BJ (cell line): ENCODE measurements at regions not wholly inside any gene's neighbourhood (a gene's known extent, or its start where the extent isn't known, plus 50 kb on each side); places are given as distances from the start of the nearest gene placed in this dataset.
"Not testable (repeated sequence)": the region's sequence is repeated elsewhere in the genome, so short reads cannot be mapped to it uniquely, and the experiment has no call there.

Source experiments
- CTCF ChIA-PET: fragments of 350-600 bp; formaldehyde crosslinking; extraction: SDS; loops from one replicate; lab custom pipeline; 2021; ENCODE audit warnings: antibody characterized with exemption, inconsistent platforms; lab: Yijun Ruan, JAX
- POLR2A ChIA-PET: fragments of 300-600 bp; sonication (Branson Sonifier 250); formaldehyde crosslinking; extraction: SDS; loops from one replicate; lab custom pipeline; 2021; ENCODE audit warnings: antibody characterized with exemption; lab: Charles Lee
- DNase-seq: peaks from one replicate; pipeline ENCODE4 v3.0.0-alpha.2; 2011; ENCODE audit warnings: low read depth
- H3K27me3 ChIP-seq: 2 replicates; pipeline ENCODE4 v1.6.0; 2011; ENCODE audit warnings: low read length; ENCODE audit not compliant: control insufficient read depth, insufficient read depth
- H3K36me3 ChIP-seq: 2 replicates; pipeline ENCODE4 v1.5.1; 2011; ENCODE audit warnings: low read length; ENCODE audit not compliant: control insufficient read depth, insufficient read depth
- H3K4me3 ChIP-seq: 2 replicates; pipeline ENCODE4 v1.5.1; 2011; ENCODE audit warnings: low read depth, mild to moderate bottlenecking, control low read depth, low read length
- TF ChIP-seq, protein P1 (sequence below): IDR thresholded peaks from 2 replicates; pipeline ENCODE4 v1.5.1; 2011; ENCODE audit warnings: low read depth, mild to moderate bottlenecking, control low read depth, inconsistent platforms, low read length, moderate library complexity; ENCODE audit not compliant: insufficient read depth

DNA sequence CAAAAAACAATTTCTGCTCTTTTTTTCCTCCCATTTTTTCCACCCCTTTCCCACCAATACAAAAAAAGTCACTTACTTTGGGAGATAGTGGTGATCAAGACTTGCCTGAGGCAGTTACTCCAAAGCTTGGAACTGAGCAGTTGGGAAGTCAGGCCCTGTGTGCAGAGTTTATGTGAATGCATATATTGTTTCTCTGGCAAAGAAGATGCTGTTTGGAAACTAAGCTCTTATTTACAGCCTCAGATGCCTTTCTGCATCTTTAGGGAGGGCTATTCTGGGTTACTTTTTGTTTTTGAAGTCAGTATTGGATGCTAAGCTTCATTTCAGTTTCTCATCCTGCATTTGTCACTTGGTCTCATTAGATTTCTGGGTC lies 136.3 kb downstream of the ZNF330 start:
- CTCF ChIA-PET = no interaction called here
- DNase-seq = no peak
- POLR2A ChIA-PET = no interaction called here
- TF ChIP-seq, protein P1, sequence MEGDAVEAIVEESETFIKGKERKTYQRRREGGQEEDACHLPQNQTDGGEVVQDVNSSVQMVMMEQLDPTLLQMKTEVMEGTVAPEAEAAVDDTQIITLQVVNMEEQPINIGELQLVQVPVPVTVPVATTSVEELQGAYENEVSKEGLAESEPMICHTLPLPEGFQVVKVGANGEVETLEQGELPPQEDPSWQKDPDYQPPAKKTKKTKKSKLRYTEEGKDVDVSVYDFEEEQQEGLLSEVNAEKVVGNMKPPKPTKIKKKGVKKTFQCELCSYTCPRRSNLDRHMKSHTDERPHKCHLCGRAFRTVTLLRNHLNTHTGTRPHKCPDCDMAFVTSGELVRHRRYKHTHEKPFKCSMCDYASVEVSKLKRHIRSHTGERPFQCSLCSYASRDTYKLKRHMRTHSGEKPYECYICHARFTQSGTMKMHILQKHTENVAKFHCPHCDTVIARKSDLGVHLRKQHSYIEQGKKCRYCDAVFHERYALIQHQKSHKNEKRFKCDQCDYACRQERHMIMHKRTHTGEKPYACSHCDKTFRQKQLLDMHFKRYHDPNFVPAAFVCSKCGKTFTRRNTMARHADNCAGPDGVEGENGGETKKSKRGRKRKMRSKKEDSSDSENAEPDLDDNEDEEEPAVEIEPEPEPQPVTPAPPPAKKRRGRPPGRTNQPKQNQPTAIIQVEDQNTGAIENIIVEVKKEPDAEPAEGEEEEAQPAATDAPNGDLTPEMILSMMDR = no peak
- H3K36me3 ChIP-seq = no peaks in the 10 kb centered on the region
- no peak overlapping the region for H3K4me3 ChIP-seq
- H3K27me3 ChIP-seq = no peaks in the 10 kb centered on the region

DNA sequence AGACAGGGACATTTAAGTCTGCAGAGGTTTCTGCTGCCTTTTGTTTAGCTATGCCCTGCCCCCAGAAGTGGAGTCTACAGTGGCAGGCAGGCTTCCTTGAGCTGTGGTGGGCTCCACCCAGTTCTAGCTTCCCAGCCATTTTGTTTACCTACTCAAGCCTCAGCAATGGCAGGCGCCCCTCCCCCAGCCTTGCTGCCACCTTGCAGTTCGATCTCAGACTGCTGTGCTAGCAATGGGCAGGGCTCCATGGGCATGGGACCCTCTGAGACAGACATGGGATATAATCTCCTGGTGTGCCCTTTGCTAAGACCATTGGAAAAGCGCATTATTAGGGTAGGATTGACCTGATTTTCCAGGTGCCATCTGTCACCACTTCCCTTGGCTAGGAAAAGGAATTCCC lies 147.5 kb downstream of the ZNF330 start:
- H3K27me3 ChIP-seq, H3K36me3 ChIP-seq, DNase-seq, H3K4me3 ChIP-seq, POLR2A ChIA-PET: not testable (repeated sequence)
- CTCF ChIA-PET = interaction anchor here (1.3 kb wide), 1 partner anchor 63 kb away, joined by 3 read pairs; no protein-coding TSS in a partner anchor

DNA sequence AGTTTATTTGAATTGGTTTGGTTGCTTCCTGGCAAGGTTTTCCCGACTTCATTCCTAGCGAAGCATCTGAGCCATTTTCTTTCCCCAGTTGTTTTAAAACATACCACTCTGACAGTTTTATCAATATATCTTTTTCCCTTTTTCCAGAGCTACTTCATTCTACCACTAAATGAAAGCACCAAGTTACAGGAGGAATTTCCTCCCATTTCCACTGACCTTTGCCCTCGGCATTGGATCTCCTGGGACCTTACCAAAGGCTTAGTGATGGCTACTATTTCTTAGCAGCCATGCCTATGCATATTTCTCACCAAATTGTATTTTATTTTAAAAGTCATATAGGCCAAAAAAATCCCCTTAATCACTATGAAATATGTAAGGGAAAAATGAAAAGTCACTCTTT lies 150.5 kb downstream of the ZNF330 start:
- Histone ChIP-seq H3K27me3 (no peaks in the 10 kb centered on the region), H3K4me3 (no peak overlapping the region), H3K36me3 (no peaks in the 10 kb centered on the region)
- POLR2A ChIA-PET = no interaction called here
- TF ChIP-seq, protein P1 = no peak
- no peak for DNase-seq
- CTCF ChIA-PET = no interaction called here

DNA sequence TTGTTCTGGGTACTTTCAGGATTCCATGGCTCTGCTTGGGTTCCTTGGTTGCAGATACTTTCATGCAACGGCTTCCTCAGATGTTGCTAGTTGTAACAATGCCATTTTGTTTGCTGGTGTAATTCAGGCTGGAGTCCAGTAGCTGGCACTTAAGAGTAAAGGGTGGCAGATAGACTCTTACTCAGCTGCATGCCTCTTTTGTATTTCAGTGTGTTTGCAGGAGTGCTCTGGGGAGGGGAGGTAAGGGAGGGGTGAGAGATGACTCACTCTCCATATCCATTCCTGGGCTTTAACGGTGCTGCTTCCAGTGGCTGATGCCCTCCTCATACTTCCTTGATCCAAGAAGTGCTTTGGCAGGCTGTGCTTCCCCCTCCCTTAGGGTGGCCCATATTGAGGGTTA lies 155.2 kb downstream of the ZNF330 start:
- POLR2A ChIA-PET = no interaction called here
- CTCF ChIA-PET = interaction anchor here (0.7 to 1.7 kb wide), 13 partner anchors 9 to 523 kb away, joined by 3 to 10 read pairs (median 4); no protein-coding TSS in a partner anchor
- Histone ChIP-seq H3K36me3 (no peaks in the 10 kb centered on the region), H3K27me3 (no peaks in the 10 kb centered on the region), H3K4me3 (no peak overlapping the region)
- DNase-seq = peak; percentile 55
- TF ChIP-seq, protein P1 = peak; percentile 78

DNA sequence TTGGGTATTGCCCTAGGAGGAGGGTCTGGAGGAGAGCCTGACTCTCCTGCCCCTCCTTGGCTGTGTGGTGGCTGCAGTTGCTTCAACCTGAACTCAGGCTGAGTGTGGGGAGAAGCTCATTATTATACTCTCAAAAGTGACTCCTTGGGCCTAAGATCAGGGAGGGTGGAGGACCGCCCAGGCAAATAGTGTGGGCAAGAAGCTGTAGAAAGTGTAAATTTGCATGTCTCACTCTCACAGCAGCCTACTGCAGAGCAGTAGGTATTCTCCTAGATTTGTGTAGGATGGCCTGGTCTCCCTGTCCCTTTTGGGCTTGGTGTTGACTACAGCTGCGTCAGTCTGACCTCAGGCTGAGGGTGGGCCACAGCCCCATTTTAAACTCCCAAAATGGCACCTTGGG lies 156.1 kb downstream of the ZNF330 start:
- Histone ChIP-seq H3K36me3 (no peaks in the 10 kb centered on the region), H3K27me3 (no peaks in the 10 kb centered on the region), H3K4me3 (no peak overlapping the region)
- ChIA-PET CTCF (interaction anchor here (0.5 to 1.7 kb wide), 4 partner anchors 9 to 270 kb away, joined by 4 to 7 read pairs (median 4); no protein-coding TSS in a partner anchor), POLR2A (no interaction called here)
- DNase-seq = no peak
- TF ChIP-seq, protein P1 = no peak

DNA sequence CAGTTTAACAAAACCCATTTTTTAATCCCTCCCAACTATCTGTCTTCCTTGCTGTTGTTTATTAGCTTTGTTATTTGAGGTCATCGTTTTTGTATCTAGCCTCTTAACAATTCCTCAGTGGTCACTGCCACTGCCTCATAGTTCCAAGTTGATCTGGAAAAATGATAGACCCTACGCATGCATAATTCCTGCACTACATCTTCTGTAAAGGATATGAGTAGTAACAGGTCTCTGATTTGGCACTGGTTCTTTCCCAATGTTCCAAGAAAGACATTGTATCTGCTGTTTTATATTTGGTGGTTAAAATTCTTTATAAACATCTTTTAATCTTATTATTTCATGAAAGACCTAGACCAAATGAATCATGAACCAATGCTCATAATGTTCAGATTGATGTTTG lies 166.6 kb downstream of the ZNF330 start:
- no peak for DNase-seq
- Histone ChIP-seq H3K4me3 (no peak overlapping the region), H3K36me3 (no peaks in the 10 kb centered on the region), H3K27me3 (no peaks in the 10 kb centered on the region)
- ChIA-PET POLR2A (no interaction called here), CTCF (no interaction called here)
- TF ChIP-seq, protein P1 = no peak
